ENCODE measurements at regions not wholly inside any gene's neighbourhood (a gene's known extent, or its start where the extent isn't known, plus 50 kb on each side); places are given as distances from the start of the nearest gene placed in this dataset.

- DNase-seq (ENCODE audit: low read depth): no peak
These were observed 139.1 kb upstream of the C14orf180 start for GRCh38 chr14:104440297-104440956.

DNA sequence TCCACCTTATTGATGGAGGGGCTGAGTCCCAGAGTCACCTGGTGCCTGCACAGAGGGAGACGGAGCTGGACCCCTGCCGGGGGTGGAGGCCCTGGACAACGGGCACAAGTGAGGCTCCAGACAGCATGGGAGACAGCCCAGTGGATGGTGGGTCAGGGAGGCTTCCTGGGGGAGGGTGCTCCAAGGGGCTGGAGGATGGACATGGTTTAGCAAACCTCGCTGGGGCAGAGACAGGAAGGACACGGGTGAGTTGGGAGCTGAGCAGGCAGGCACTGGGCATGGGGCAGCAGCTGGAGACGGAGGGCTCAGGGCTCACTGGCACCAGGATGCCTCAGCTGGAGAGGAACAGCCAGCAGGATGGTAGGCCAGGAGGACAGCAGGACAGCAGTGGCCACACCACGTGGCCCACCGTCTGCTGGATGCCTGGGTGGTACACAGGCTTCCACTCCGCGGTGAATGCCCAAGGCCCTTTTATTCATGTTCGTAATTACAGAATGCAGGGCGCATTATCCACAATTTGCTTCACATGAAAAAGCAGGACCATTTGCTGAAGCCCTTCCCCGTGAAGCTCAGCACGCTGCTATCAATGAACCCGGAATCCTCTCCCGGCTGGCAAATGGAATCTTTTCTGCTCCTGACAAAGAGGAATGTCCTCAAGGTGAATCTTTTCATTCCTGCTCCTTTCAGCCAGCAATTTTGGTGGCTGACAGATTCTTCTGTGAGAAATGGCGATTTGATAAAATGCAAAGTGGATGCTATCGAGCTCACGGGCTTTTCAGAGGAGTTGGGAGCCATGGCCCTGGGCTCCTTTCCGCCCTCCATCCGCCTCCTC, 138.1 kb upstream of the C14orf180 start:
- DNase-seq (ENCODE audit: low read depth): no peak

- DNase-seq (ENCODE audit: low read depth): no peak
These were observed 137.4 kb upstream of the C14orf180 start for GRCh38 chr14:104442107-104442551.

- DNase-seq (ENCODE audit: low read depth): no peak
These were observed 136.8 kb upstream of the C14orf180 start for GRCh38 chr14:104442631-104443390.

GRCh38 chr14:104443391-104444158, 136.0 kb upstream of the C14orf180 start:
- DNase-seq (ENCODE audit: low read depth): no peak

DNA sequence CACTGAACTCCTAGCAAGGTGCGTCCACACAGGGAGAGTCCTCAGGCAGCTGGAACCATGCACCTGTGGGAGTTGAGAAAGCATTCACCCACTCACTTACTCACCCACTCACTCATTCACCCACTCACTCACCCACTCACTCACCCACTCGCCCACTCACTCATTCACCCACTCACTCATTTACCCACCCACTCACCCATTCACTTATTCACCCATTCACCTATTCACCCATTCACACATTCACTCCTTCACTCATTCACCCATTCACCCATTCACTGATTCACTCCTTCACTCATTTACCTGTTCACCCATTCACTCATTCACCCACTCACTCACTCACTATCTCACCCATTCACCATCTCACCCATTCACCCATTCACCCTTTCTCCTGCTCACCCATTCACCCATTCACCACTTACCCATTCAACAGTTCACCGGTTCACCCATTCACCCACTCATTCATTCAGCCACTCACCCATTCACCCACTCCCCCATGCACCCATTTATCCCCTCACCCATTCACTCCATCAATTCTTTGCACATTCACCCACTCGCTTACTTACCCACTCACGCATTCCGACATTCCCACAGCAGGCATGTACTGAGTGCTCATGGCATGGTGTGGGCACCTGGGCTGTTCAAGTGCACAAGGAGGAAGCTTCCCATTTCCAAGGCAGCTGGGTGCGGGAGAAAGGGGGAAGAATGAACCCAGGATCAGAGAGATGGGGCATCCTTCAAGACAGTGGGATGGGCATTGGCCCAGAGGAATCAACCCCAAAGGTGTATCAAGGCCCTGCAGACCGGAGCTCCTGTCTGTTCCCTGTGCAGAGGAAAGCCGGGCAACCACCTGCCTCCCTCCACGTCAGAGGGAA, 135.2 kb upstream of the C14orf180 start:
- DNase-seq (ENCODE audit: low read depth): no peak

- no peak for DNase-seq (ENCODE audit: low read depth)
These were observed 134.5 kb upstream of the C14orf180 start for GRCh38 chr14:104445086-104445485.

DNA sequence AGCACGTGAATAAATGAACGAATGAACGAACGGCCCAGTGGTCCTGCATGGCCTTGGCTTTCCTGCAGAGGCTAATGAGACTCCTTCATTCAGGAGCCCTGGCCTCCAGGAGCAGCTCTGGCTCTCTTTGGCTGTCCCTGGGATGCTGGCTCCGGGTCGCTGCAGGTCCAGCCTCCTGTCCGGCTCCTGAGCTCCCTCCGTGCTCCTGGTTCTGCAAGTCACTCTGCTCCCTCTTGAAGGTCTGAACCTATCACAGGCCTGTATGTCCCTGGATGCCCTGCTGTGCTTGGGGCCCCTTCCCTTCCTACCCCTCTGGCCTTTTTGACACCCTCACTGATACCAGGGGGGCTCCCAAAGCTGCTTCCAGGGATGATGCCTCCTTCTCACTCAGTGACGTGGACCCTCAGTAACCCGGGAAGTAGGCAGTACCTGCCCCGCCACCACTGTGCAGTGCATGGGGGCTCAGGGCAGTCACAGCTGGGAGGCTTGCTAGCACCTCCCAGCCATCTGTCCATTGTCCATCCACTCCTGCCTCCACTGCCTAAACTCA, 133.7 kb upstream of the C14orf180 start:
- no peak for DNase-seq (ENCODE audit: low read depth)

DNA sequence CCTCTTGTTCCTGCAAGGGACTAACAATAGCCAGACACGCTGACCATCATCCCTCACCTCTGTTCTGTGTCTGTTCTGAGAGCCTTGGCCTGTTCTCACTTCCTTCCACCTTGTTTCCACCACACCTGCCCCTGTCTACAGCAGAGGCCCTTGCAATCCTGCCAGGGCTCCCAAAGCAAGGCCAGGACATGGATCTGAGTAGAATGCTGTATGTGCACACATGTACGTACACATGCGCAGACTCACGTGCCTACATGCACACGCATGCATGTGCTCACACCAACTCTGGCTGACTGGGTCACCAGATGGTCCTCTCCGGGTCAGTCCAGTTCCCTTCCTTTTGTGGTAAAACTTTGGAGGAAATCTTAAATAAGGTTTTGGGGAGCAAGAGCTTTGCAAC, 133.0 kb upstream of the C14orf180 start:
- DNase-seq (ENCODE audit: low read depth): no peak

GRCh38 chr14:104447750-104448149, 131.8 kb upstream of the C14orf180 start:
- no peak for DNase-seq (ENCODE audit: low read depth)

- no peak for DNase-seq (ENCODE audit: low read depth)
These were observed 131.2 kb upstream of the C14orf180 start for GRCh38 chr14:104448321-104448720.

- DNase-seq (ENCODE audit: low read depth): no peak
These were observed 130.8 kb upstream of the C14orf180 start for GRCh38 chr14:104448721-104449120.

- DNase-seq (ENCODE audit: low read depth): no peak
These were observed 128.7 kb upstream of the C14orf180 start for GRCh38 chr14:104450811-104451401.

- DNase-seq (ENCODE audit: low read depth): no peak
These were observed 128.1 kb upstream of the C14orf180 start for GRCh38 chr14:104451474-104451873.

DNA sequence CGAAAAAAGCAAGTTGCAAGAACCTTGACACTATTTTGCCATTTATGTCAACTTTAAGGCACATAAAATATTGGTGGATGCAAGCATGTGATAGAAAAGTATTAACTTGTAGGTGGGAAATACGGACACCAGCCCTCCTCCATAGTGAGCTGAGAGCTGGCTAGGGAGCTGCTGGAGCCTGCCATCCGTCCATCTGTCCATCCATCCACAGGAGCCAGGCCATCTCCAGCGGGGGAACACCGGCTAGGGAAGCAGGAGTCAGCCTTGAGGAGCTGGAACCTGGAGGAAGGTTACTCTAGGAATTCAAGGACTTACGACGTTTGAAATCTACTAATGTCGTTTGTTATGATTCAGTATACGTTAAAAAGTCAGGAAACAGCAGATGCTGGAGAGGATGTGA, 120.7 kb upstream of the C14orf180 start:
- no peak for DNase-seq (ENCODE audit: low read depth)

DNA sequence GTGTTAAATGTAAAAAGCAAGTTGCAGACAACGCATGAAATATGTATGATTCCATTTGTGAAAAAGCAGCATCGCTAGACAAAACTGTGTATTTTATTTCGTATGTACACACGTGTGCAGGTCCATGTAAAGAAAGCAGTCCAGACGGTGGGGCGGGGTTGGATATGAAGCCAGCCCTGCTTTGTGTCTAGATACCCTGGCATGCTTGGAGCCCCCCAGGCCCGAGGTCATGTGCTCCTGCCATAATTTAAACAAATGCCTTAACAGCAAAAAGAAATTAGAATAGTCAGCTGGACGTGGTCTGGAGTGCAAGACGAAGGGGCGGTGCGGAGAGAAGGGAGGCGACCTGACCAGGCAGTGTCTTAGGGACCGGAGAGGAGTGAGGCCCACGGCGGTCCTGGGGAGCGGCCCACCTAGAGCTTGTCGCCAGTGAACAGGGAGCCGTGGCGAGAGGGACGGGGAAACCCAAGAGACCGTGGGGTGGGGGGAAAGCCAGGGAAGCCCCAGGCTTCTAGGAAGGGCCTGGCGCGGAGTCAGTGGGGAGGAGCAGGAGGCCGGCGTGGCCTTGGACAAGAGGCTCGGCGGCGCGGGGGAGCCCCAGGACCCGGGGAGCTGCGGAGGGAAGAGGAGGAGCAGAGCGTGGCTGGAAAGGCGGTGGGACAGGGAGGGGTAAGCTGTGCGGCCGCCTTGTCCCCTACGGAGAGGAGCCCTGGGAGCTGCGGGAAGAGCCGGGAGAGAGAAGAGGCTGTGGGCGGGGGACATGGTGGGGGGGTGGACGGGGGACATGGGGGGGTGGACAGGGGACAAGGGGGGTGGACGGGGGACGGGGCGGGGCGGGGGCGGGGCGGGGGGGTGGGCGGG, 118.5 kb upstream of the C14orf180 start:
- DNase-seq (ENCODE audit: low read depth): no peak

DNA sequence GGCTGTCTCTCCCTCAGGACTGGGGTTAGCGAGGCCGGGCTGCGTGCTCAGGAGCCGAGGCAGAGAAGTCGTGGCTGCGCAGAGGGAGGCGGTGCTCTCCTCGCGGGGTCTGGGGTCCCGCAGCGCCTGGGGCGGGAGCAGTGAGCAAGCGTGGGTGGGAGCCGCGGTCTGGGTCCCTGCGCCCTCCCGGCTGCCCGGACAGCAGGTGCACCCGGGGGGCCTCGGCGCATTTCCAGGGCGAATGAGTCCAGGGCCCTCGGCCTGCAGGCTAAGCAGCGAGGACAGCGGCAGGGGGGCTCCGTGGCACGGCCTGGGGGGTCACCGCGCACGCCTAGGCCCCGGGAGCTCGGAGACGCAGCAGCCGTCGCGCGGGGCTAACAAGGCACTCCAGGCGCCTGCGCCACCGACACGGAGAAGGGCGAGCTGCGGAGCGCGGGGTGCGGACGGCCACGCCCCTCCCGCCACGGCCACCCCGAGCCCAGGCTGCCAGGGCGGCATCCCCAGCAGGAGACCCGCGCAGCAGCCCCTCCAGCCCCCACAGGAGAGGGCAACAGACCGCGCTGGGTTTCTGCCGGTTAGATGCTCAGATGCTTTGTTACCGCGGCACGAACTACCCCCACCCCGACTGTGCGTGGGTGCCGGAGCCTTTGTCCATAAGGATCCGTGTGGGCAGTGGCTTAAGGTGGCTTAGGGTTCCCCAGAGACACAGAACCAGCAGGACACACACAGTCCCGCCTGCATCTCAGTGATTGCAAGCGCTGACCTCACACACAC, 117.7 kb upstream of the C14orf180 start:
- no peak for DNase-seq (ENCODE audit: low read depth)

Data from stimulated activated CD4-positive, alpha-beta T cell treated with anti-CD3 and anti-CD28 coated beads, Interleukin-2, amount 100 ng/mL, for 4 hours (primary cell).